ENCODE measurements at regions not wholly inside any gene's neighbourhood (a gene's known extent, or its start where the extent isn't known, plus 50 kb on each side); places are given as distances from the start of the nearest gene placed in this dataset.

- Histone ChIP-seq H3K27me3 (no peaks in the 10 kb centered on the region), H3K4me1 (no peaks in the 10 kb centered on the region; the same call in 1 of the 2 replicates), H3K4me3 (ENCODE audit: low read depth, low read length) (no peak overlapping the region), H3K9me3 (no peaks in the 10 kb centered on the region), H3K36me3 (no peaks in the 10 kb centered on the region)
- TF ChIP-seq CTCF (IDR thresholded peaks at IDR 0.05; ENCODE audit: low read depth, low read length), result no peak
- DNase-seq, result no peak
These were observed 1054.6 kb downstream of the NTRK3 start for GRCh38 chr15:87201986-87202385.

- Histone ChIP-seq H3K4me1 (no peaks in the 10 kb centered on the region), H3K9me3 (no peaks in the 10 kb centered on the region)
These were observed 1056.4 kb downstream of the NTRK3 start for GRCh38 chr15:87200149-87200548.

GRCh38 chr15:87197981-87198380 lies 1058.6 kb downstream of the NTRK3 start:
- no peaks in the 10 kb centered on the region for H3K36me3 ChIP-seq
- no peak for TF ChIP-seq CTCF (IDR thresholded peaks at IDR 0.05; ENCODE audit: low read depth, low read length)
- no peaks in the 10 kb centered on the region for H3K9me3 ChIP-seq
- no peaks in the 10 kb centered on the region for H3K27me3 ChIP-seq
- no peak overlapping the region for H3K4me3 ChIP-seq (ENCODE audit: low read depth, low read length)
- DNase-seq, result no peak
- H3K4me1 ChIP-seq, result no peaks in the 10 kb centered on the region

More at GRCh38 chr15:87200149-87200548, 1056.4 kb downstream of the NTRK3 start:
- no peak for TF ChIP-seq CTCF (IDR thresholded peaks at IDR 0.05; ENCODE audit: low read depth, low read length)
- DNase-seq, result no peak
- H3K4me3 ChIP-seq (ENCODE audit: low read depth, low read length), result no peak overlapping the region
- no peaks in the 10 kb centered on the region for H3K36me3 ChIP-seq
- no peaks in the 10 kb centered on the region for H3K27me3 ChIP-seq

GRCh38 chr15:87196498-87196897 lies 1060.0 kb downstream of the NTRK3 start:
- no peak for TF ChIP-seq CTCF (IDR thresholded peaks at IDR 0.05; ENCODE audit: low read depth, low read length)
- Histone ChIP-seq H3K9me3 (no peaks in the 10 kb centered on the region), H3K4me1 (no peaks in the 10 kb centered on the region), H3K36me3 (no peaks in the 10 kb centered on the region), H3K27me3 (no peaks in the 10 kb centered on the region), H3K4me3 (ENCODE audit: low read depth, low read length) (no peak overlapping the region)
- DNase-seq, result no peak

GRCh38 chr15:87193481-87193880 lies 1063.1 kb downstream of the NTRK3 start:
- Histone ChIP-seq H3K27me3 (no peaks in the 10 kb centered on the region), H3K9me3 (no peaks in the 10 kb centered on the region), H3K36me3 (no peaks in the 10 kb centered on the region), H3K4me3 (ENCODE audit: low read depth, low read length) (no peak overlapping the region), H3K4me1 (no peaks in the 10 kb centered on the region; the same call in 1 of the 2 replicates)
- no peak for DNase-seq
- TF ChIP-seq CTCF (IDR thresholded peaks at IDR 0.05; ENCODE audit: low read depth, low read length), result no peak

GRCh38 chr15:87167706-87168105 lies 1088.0 kb downstream of the AGBL1 start:
- no peak for TF ChIP-seq CTCF (IDR thresholded peaks at IDR 0.05; ENCODE audit: low read depth, low read length)
- Histone ChIP-seq H3K36me3 (no peaks in the 10 kb centered on the region), H3K27me3 (no peaks in the 10 kb centered on the region), H3K9me3 (no peaks in the 10 kb centered on the region), H3K4me3 (ENCODE audit: low read depth, low read length) (no peak overlapping the region), H3K4me1 (no peaks in the 10 kb centered on the region)
- no peak for DNase-seq

Measured in BE2C (cell line).